HG02970 (cell line): ENCODE measurements at regions not wholly inside any gene's neighbourhood (a gene's known extent, or its start where the extent isn't known, plus 50 kb on each side); places are given as distances from the start of the nearest gene placed in this dataset.

Source experiments
- ATAC-seq: cut with Tn5 transposase; IDR thresholded peaks from one replicate; pipeline ENCODE4 v1.9.1; 2021; ENCODE audit warnings: mild to moderate bottlenecking, moderate library complexity, moderate number of reproducible peaks; ENCODE audit not compliant: unreplicated experiment, low FRiP score

GRCh38 chr9:30714389-30714788 lies 1670.1 kb upstream of the ACO1 start:
- no peak for ATAC-seq

- no peak for ATAC-seq
Observed at GRCh38 chr9:30718483-30718882, 1666.0 kb upstream of the ACO1 start.

GRCh38 chr9:30722065-30722464 lies 1662.4 kb upstream of the ACO1 start:
- ATAC-seq = no peak

GRCh38 chr9:30723656-30724055 lies 1660.8 kb upstream of the ACO1 start:
- no peak for ATAC-seq

GRCh38 chr9:30732060-30732459 lies 1652.4 kb upstream of the ACO1 start:
- no peak for ATAC-seq

GRCh38 chr9:30744871-30745270 lies 1639.6 kb upstream of the ACO1 start:
- no peak for ATAC-seq

- no peak for ATAC-seq
Observed at GRCh38 chr9:30746589-30746988, 1637.9 kb upstream of the ACO1 start.

GRCh38 chr9:30757723-30758122 lies 1626.7 kb upstream of the ACO1 start:
- ATAC-seq = no peak

- no peak for ATAC-seq
Observed at GRCh38 chr9:30758726-30759446, 1625.6 kb upstream of the ACO1 start.

- ATAC-seq = no peak
Observed at GRCh38 chr9:30765318-30765717, 1619.1 kb upstream of the ACO1 start.

- no peak for ATAC-seq
Observed at GRCh38 chr9:30771163-30771708, 1613.2 kb upstream of the ACO1 start.

GRCh38 chr9:30771760-30772159 lies 1612.7 kb upstream of the ACO1 start:
- no peak for ATAC-seq

- no peak for ATAC-seq
Observed at GRCh38 chr9:30773427-30773826, 1611.0 kb upstream of the ACO1 start.

- ATAC-seq = no peak
Observed at GRCh38 chr9:30774326-30774725, 1610.1 kb upstream of the ACO1 start.

GRCh38 chr9:30775236-30775635 lies 1609.2 kb upstream of the ACO1 start:
- no peak for ATAC-seq

GRCh38 chr9:30796764-30797163 lies 1587.7 kb upstream of the ACO1 start:
- ATAC-seq = no peak

- no peak for ATAC-seq
Observed at GRCh38 chr9:30799527-30800101, 1584.8 kb upstream of the ACO1 start.

- ATAC-seq = no peak
Observed at GRCh38 chr9:30800421-30800820, 1584.0 kb upstream of the ACO1 start.

GRCh38 chr9:30812821-30813220 lies 1571.6 kb upstream of the ACO1 start:
- no peak for ATAC-seq

- ATAC-seq = no peak
Observed at GRCh38 chr9:30815585-30815984, 1568.9 kb upstream of the ACO1 start.

GRCh38 chr9:30845136-30845535 lies 1539.3 kb upstream of the ACO1 start:
- ATAC-seq = no peak

- no peak for ATAC-seq
Observed at GRCh38 chr9:30846651-30847050, 1537.8 kb upstream of the ACO1 start.
